ENCODE measurements at regions not wholly inside any gene's neighbourhood (a gene's known extent, or its start where the extent isn't known, plus 50 kb on each side); places are given as distances from the start of the nearest gene placed in this dataset.
"Not testable (repeated sequence)": the region's sequence is repeated elsewhere in the genome, so short reads cannot be mapped to it uniquely, and the experiment has no call there.

DNA sequence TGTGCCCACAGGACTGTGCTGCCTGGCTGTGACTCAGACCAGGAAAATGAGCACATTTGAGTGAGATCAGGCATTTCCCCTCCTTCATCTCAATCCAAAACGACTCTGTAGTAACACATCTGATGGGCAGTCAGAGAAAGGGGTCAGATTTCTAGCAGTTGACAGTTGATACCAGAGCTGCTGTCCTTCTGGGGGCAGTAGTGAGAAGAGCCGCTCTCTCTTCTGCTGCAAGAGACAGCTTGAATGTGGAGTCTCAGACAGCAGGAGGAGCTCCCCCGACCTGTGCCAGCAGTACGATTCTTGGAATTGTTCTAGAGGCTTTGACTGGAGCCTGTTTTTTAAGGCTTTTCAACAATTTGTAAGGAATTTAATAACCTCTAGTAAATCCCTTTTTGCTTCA lies 1413.7 kb downstream of the RPIA start:
- TF ChIP-seq, protein P1, sequence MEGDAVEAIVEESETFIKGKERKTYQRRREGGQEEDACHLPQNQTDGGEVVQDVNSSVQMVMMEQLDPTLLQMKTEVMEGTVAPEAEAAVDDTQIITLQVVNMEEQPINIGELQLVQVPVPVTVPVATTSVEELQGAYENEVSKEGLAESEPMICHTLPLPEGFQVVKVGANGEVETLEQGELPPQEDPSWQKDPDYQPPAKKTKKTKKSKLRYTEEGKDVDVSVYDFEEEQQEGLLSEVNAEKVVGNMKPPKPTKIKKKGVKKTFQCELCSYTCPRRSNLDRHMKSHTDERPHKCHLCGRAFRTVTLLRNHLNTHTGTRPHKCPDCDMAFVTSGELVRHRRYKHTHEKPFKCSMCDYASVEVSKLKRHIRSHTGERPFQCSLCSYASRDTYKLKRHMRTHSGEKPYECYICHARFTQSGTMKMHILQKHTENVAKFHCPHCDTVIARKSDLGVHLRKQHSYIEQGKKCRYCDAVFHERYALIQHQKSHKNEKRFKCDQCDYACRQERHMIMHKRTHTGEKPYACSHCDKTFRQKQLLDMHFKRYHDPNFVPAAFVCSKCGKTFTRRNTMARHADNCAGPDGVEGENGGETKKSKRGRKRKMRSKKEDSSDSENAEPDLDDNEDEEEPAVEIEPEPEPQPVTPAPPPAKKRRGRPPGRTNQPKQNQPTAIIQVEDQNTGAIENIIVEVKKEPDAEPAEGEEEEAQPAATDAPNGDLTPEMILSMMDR (conservative IDR thresholded peaks at IDR 0.05; ENCODE audit: low read depth, low read length): not testable (repeated sequence)
- TF ChIP-seq EZH2 (IDR thresholded peaks at IDR 0.05; ENCODE audit: low read length, unreplicated experiment); EZH2phosphoT487 (IDR thresholded peaks at IDR 0.05; ENCODE audit: borderline replicate concordance, low read length): not testable (repeated sequence)

Data from PC-3 (cell line).